ENCODE measurements at regions not wholly inside any gene's neighbourhood (a gene's known extent, or its start where the extent isn't known, plus 50 kb on each side); places are given as distances from the start of the nearest gene placed in this dataset.

DNA sequence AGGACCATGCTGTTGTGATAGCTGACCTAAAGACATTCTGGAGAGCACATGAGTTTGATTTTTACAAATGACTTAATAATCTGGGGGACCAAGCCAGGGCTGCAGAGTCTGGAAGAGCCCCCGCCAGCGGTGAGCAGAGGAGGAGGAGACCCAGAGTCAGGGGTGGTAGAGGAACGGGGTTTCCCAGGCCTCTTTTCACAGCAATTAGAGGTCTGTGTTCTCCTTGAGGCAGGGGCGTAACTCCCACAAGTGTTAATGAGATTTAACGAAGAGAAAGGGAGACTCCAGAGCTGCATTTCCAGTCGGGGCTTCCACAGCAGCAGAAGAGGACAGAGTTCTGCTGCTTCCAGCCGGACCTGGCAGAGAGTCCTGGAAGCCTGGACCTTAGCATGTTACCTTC lies 137.9 kb upstream of the SLC24A2 start:
- TF ChIP-seq, protein P1, sequence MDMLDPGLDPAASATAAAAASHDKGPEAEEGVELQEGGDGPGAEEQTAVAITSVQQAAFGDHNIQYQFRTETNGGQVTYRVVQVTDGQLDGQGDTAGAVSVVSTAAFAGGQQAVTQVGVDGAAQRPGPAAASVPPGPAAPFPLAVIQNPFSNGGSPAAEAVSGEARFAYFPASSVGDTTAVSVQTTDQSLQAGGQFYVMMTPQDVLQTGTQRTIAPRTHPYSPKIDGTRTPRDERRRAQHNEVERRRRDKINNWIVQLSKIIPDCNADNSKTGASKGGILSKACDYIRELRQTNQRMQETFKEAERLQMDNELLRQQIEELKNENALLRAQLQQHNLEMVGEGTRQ (IDR thresholded peaks at IDR 0.05): no peak
- TF ChIP-seq JUNB (IDR thresholded peaks at IDR 0.05) (no peak), ZC3H11A (IDR thresholded peaks at IDR 0.05) (no peak), MAZ (IDR thresholded peaks at IDR 0.05; ENCODE audit: borderline replicate concordance, low read depth, low read length) (no peak), FOSL2 (IDR thresholded peaks at IDR 0.05) (no peak), FOSL2 (CRISPR knock-in tag; IDR thresholded peaks at IDR 0.05) (no peak), BCL3 (IDR thresholded peaks at IDR 0.05) (no peak), ATOH8 (CRISPR knock-in tag; IDR thresholded peaks at IDR 0.05; ENCODE audit: low read depth) (no peak), RFX5 (IDR thresholded peaks at IDR 0.05) (no peak), KDM5A (IDR thresholded peaks at IDR 0.05) (no peak), NFE2L2 (conservative IDR thresholded peaks at IDR 0.05; ENCODE audit: low read length) (no peak), PHF8 (IDR thresholded peaks at IDR 0.05; ENCODE audit: borderline replicate concordance, low read depth) (no peak), SMC3 (IDR thresholded peaks at IDR 0.05) (no peak), HOXB5 (CRISPR knock-in tag; IDR thresholded peaks at IDR 0.05) (no peak), CHD4 (IDR thresholded peaks at IDR 0.05; ENCODE audit: borderline replicate concordance) (no peak), TP53 (CRISPR knock-in tag; IDR thresholded peaks at IDR 0.05) (no peak), ZFP36 (IDR thresholded peaks at IDR 0.05; ENCODE audit: borderline replicate concordance, partially characterized antibody) (no peak), ZSCAN20 (CRISPR knock-in tag; IDR thresholded peaks at IDR 0.05) (no peak), HES2 (IDR thresholded peaks at IDR 0.05) (no peak), MAX (IDR thresholded peaks at IDR 0.05) (no peak)
- ChIA-PET POLR2A (no interaction called here), CTCF (interaction anchor here (0.7 to 1.6 kb wide), 8 partner anchors 8 to 1192 kb away, joined by 3 to 5 read pairs (median 3); no protein-coding TSS in a partner anchor)
- peak overlapping the region; percentile 81 for H3K4me2 ChIP-seq
- DNase-seq (ENCODE audit: low read depth in 1 of 2, low spot score in 1 of 2) (no peak), ATAC-seq (no peak), FAIRE-seq (no peak)
- H3K27ac ChIP-seq: no peak overlapping the region
- no peaks in the 10 kb centered on the region for H3K4me1 ChIP-seq
- WGBS (ENCODE audit: missing lambda C conversion rate): 57% methylated on average over 7 of the region's 7 CpGs
- H3K4me3 ChIP-seq: no peak overlapping the region; the same call in 2 of the 3 replicates
- H3K9me3 ChIP-seq: no peaks in the 10 kb centered on the region

GRCh38 chr9:19925674-19926503 lies 137.1 kb upstream of the SLC24A2 start:
- ATAC-seq: peak; percentile 92 to 98
- Histone ChIP-seq H3K27ac (0 out of 6 replicates have a peak overlapping the region, but pooled peaks of 1 of the 2 experiments have one; percentile 34), H3K9me3 (no peaks in the 10 kb centered on the region), H3K4me2 (peak overlapping the region; percentile 81), H3K4me3 (peak overlapping the region; percentile 31), H3K4me1 (no peaks in the 10 kb centered on the region)
- ChIA-PET POLR2A (no interaction called here), CTCF (interaction anchor here (0.7 to 2.3 kb wide), 12 partner anchors 9 to 1185 kb away, joined by 3 to 7 read pairs (median 3); no protein-coding TSS in a partner anchor)
- DNase-seq (ENCODE audit: low read depth in 1 of 2, low spot score in 1 of 2): peak; percentile 70 to 77
- peak; percentile 74 for FAIRE-seq
- WGBS (ENCODE audit: missing lambda C conversion rate): 2% methylated on average over 20 of the region's 20 CpGs
- TF ChIP-seq BCL3 (IDR thresholded peaks at IDR 0.05) (no peak), NR3C1 (IDR thresholded peaks at IDR 0.05) (no peak), MAX (IDR thresholded peaks at IDR 0.05) (no peak), ATOH8 (CRISPR knock-in tag; IDR thresholded peaks at IDR 0.05; ENCODE audit: low read depth) (no peak), EHF (CRISPR knock-in tag; IDR thresholded peaks at IDR 0.05) (no peak), CTCF (IDR thresholded peaks at IDR 0.05) (peak; percentile 95)
- TF ChIP-seq, protein P2, sequence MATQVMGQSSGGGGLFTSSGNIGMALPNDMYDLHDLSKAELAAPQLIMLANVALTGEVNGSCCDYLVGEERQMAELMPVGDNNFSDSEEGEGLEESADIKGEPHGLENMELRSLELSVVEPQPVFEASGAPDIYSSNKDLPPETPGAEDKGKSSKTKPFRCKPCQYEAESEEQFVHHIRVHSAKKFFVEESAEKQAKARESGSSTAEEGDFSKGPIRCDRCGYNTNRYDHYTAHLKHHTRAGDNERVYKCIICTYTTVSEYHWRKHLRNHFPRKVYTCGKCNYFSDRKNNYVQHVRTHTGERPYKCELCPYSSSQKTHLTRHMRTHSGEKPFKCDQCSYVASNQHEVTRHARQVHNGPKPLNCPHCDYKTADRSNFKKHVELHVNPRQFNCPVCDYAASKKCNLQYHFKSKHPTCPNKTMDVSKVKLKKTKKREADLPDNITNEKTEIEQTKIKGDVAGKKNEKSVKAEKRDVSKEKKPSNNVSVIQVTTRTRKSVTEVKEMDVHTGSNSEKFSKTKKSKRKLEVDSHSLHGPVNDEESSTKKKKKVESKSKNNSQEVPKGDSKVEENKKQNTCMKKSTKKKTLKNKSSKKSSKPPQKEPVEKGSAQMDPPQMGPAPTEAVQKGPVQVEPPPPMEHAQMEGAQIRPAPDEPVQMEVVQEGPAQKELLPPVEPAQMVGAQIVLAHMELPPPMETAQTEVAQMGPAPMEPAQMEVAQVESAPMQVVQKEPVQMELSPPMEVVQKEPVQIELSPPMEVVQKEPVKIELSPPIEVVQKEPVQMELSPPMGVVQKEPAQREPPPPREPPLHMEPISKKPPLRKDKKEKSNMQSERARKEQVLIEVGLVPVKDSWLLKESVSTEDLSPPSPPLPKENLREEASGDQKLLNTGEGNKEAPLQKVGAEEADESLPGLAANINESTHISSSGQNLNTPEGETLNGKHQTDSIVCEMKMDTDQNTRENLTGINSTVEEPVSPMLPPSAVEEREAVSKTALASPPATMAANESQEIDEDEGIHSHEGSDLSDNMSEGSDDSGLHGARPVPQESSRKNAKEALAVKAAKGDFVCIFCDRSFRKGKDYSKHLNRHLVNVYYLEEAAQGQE (IDR thresholded peaks at IDR 0.05): no peak
